H1 (cell line): ENCODE measurements at regions not wholly inside any gene's neighbourhood (a gene's known extent, or its start where the extent isn't known, plus 50 kb on each side); places are given as distances from the start of the nearest gene placed in this dataset.

Experiments
- CTCF ChIA-PET: fragments of 300-600 bp; sonication (Branson Sonifier 250); formaldehyde crosslinking; loops from one replicate; lab custom pipeline; 2021; ENCODE audit not compliant: partially characterized antibody; lab: Charles Lee
- POLR2A ChIA-PET: fragments of 300-600 bp; sonication (Branson Sonifier 250); formaldehyde crosslinking; loops from one replicate; lab custom pipeline; 2021; ENCODE audit warnings: inconsistent platforms; ENCODE audit not compliant: partially characterized antibody; lab: Charles Lee
- DNase-seq, 2 experiments: peaks; one replicate each; pipeline versions ENCODE4 v3.0.0 to v3.0.0-alpha.2; 2010 to 2022; ENCODE audit warnings: low spot score in 2 of 2, low read depth in 1 of 2, mixed read lengths in 1 of 2
- FAIRE-seq: peaks from 2 replicates; lab custom pipeline; 2011; peaks lifted over from hg19 to GRCh38; lab: Jason Lieb, UNC
- H2AFZ ChIP-seq: 2 replicates; pipeline ENCODE4 v1.8.1; 2012; ENCODE audit warnings: low read length, inconsistent platforms
- H2AK5ac ChIP-seq: 2 replicates; pipeline ENCODE4 v1.6.1; 2013; ENCODE audit warnings: low read depth, low read length
- H2BK120ac ChIP-seq: replicated peaks from 2 replicates; pipeline ENCODE3; 2013; ENCODE audit warnings: low read depth, low read length, inconsistent platforms
- H2BK12ac ChIP-seq: 2 replicates; pipeline ENCODE4 v1.6.1; 2013; ENCODE audit warnings: low read depth, low read length
- H2BK15ac ChIP-seq: 2 replicates; pipeline ENCODE4 v1.6.1; 2013; ENCODE audit warnings: low read length
- H2BK20ac ChIP-seq: 2 replicates; pipeline ENCODE4 v1.6.1; 2013; ENCODE audit warnings: low read length
- H2BK5ac ChIP-seq: 2 replicates; pipeline ENCODE4 v1.6.1; 2013; ENCODE audit warnings: low read depth, low read length
- H3K14ac ChIP-seq: 2 replicates; pipeline ENCODE4 v1.6.1; 2013; ENCODE audit warnings: inconsistent platforms; ENCODE audit not compliant: insufficient read length
- H3K18ac ChIP-seq: 2 replicates; pipeline ENCODE4 v1.6.1; 2013; ENCODE audit warnings: low read length; ENCODE audit errors: extremely low read depth
- H3K23ac ChIP-seq: 2 replicates; pipeline ENCODE4 v1.6.1; 2013; ENCODE audit warnings: inconsistent platforms; ENCODE audit not compliant: insufficient read length
- H3K23me2 ChIP-seq: 2 replicates; pipeline ENCODE4 v1.6.1; 2013; ENCODE audit warnings: low read depth, low read length
- H3K27ac ChIP-seq: 2 replicates; pipeline ENCODE4 v1.6.1; 2011; ENCODE audit warnings: low read depth, low read length, inconsistent platforms
- H3K27me3 ChIP-seq, 4 experiments: replicated peaks in 1 of 4; 1 replicate in 1 of 4; 2 replicates in 3 of 4; pipeline versions ENCODE4 v1.6.1 to v1.8.1; 2011 to 2013; ENCODE audit warnings: low read length in 3 of 4, mild to moderate bottlenecking in 3 of 4, inconsistent platforms in 2 of 4, mixed read lengths in 2 of 4, moderate library complexity in 1 of 4; ENCODE audit not compliant: control insufficient read depth in 3 of 4, insufficient read depth in 3 of 4; ENCODE audit errors: extremely low read depth in 1 of 4
- H3K36me3 ChIP-seq, 4 experiments: 2 replicates each; pipeline versions ENCODE4 v1.6.1 to v1.8.1; 2011 to 2013; ENCODE audit warnings: mild to moderate bottlenecking in 4 of 4, low read length in 3 of 4, moderate library complexity in 2 of 4, control low read depth in 1 of 4, inconsistent platforms in 1 of 4; ENCODE audit not compliant: insufficient read depth in 4 of 4, control insufficient read depth in 2 of 4
- H3K4ac ChIP-seq: replicated peaks from 2 replicates; pipeline ENCODE3; 2013; ENCODE audit warnings: low read length, low read depth, mixed read lengths, inconsistent platforms; ENCODE audit not compliant: insufficient read length
- H3K4me1 ChIP-seq, 4 experiments: replicated peaks in 1 of 4; 1 replicate in 1 of 4; 2 replicates in 3 of 4; pipeline versions ENCODE4 v1.6.1 to v1.8.1; 2011 to 2013; ENCODE audit warnings: low read length in 3 of 4, inconsistent platforms in 2 of 4, mixed read lengths in 1 of 4; ENCODE audit not compliant: insufficient read depth in 4 of 4, control insufficient read depth in 3 of 4
- H3K4me2 ChIP-seq, 2 experiments: 2 replicates each; pipeline versions ENCODE4 v1.6.1 to v1.8.1; 2011 to 2013; ENCODE audit warnings: low read depth in 2 of 2, low read length in 2 of 2, control low read depth in 1 of 2, inconsistent platforms in 1 of 2, mild to moderate bottlenecking in 1 of 2; ENCODE audit not compliant: insufficient read depth in 1 of 2
- H3K4me3 ChIP-seq, 4 experiments: fragments of 200-600, 300-600 bp in 1 of 4; sonication (generic), shearing (Covaris generic), sonication (Bioruptor Twin) in 1 of 4; 2 replicates each; pipeline versions ENCODE4 v1.5.1 to v1.8.1; 2011 to 2016; ENCODE audit warnings: low read length in 4 of 4, low read depth in 3 of 4, control low read depth in 2 of 4, inconsistent platforms in 2 of 4, mild to moderate bottlenecking in 2 of 4, mixed read lengths in 1 of 4, moderate library complexity in 1 of 4; ENCODE audit not compliant: insufficient read depth in 2 of 4; ENCODE audit errors: extremely low read depth in 1 of 4
- H3K56ac ChIP-seq: replicated peaks from 2 replicates; pipeline ENCODE3; 2013; ENCODE audit warnings: low read depth, mild to moderate bottlenecking, mixed read lengths, low read length, inconsistent platforms; ENCODE audit not compliant: insufficient read length
- H3K79me1 ChIP-seq: 2 replicates; pipeline ENCODE4 v1.6.1; 2013; ENCODE audit warnings: low read depth, low read length, control low read depth
- H3K79me2 ChIP-seq, 2 experiments: 2 replicates each; pipeline versions ENCODE4 v1.6.1 to v1.8.1; 2012 to 2013; ENCODE audit warnings: low read length in 2 of 2, mild to moderate bottlenecking in 2 of 2, inconsistent platforms in 1 of 2; ENCODE audit not compliant: insufficient read depth in 2 of 2, control insufficient read depth in 1 of 2
- H3K9ac ChIP-seq, 4 experiments: replicated peaks in 1 of 4; 1 replicate in 1 of 4; 2 replicates in 3 of 4; pipeline versions ENCODE4 v1.6.1 to v1.8.1; 2011 to 2013; ENCODE audit warnings: low read depth in 3 of 4, low read length in 3 of 4, control low read depth in 2 of 4, mild to moderate bottlenecking in 2 of 4, moderate library complexity in 2 of 4, inconsistent platforms in 1 of 4; ENCODE audit errors: extremely low read depth in 1 of 4
- H3K9me3 ChIP-seq, 2 experiments: 2 replicates each; pipeline versions ENCODE4 v1.6.1 to v1.8.1; 2012 to 2013; ENCODE audit warnings: mild to moderate bottlenecking in 2 of 2, moderate library complexity in 2 of 2, control low read depth in 1 of 2, inconsistent platforms in 1 of 2, low read depth in 1 of 2, low read length in 1 of 2, mixed read lengths in 1 of 2; ENCODE audit not compliant: insufficient read depth in 2 of 2
- H4K20me1 ChIP-seq, 2 experiments: replicated peaks in 1 of 2; 2 replicates each; pipeline versions ENCODE3 to v1.8.1; 2011 to 2013; ENCODE audit warnings: inconsistent platforms in 2 of 2, low read length in 2 of 2, mild to moderate bottlenecking in 1 of 2; ENCODE audit not compliant: insufficient read depth in 2 of 2, control insufficient read depth in 1 of 2
- H4K5ac ChIP-seq: 2 replicates; pipeline ENCODE4 v1.6.1; 2013; ENCODE audit warnings: low read length, low read depth, mixed read lengths, inconsistent platforms; ENCODE audit not compliant: insufficient read length
- H4K8ac ChIP-seq: 2 replicates; pipeline ENCODE4 v1.8.0; 2013; ENCODE audit warnings: mild to moderate bottlenecking, moderate library complexity, low read length, inconsistent platforms; ENCODE audit not compliant: insufficient read depth; ENCODE audit errors: extremely low read depth
- H4K91ac ChIP-seq: replicated peaks from 2 replicates; pipeline ENCODE3; 2013; ENCODE audit warnings: low read length, mixed read lengths, inconsistent platforms; ENCODE audit not compliant: insufficient read length
- ASH2L ChIP-seq: fragments of 200-600, 300-600 bp; sonication (generic); IDR thresholded peaks from one replicate; pipeline ENCODE4 v1.7.1; 2017; ENCODE audit warnings: low read length
- CBX8 ChIP-seq: fragments of 300-800, 300-1000 bp; sonication (generic); IDR thresholded peaks from 2 replicates; pipeline ENCODE4 v1.7.1; 2016; ENCODE audit warnings: low read depth, low read length, borderline replicate concordance
- CHD1 ChIP-seq: IDR thresholded peaks from 2 replicates; pipeline ENCODE4 v1.6.1; 2012; ENCODE audit warnings: low read depth, low read length, improper control_type of control experiment
- CTBP2 ChIP-seq: IDR thresholded peaks from 2 replicates; pipeline ENCODE4 v1.7.0; 2011; ENCODE audit warnings: borderline replicate concordance, mild to moderate bottlenecking, moderate library complexity, mixed read lengths, low read length; ENCODE audit not compliant: insufficient read depth, insufficient read length
- EZH2 ChIP-seq: fragments of 200-600 bp; sonication (generic); IDR thresholded peaks from 2 replicates; pipeline ENCODE4 v1.7.1; 2012; ENCODE audit warnings: low read depth, mild to moderate bottlenecking, moderate library complexity, low read length, inconsistent platforms; ENCODE audit not compliant: severe bottlenecking
- FOSL1 ChIP-seq: IDR thresholded peaks from 2 replicates; pipeline ENCODE4 v1.6.1; 2011; ENCODE audit warnings: mild to moderate bottlenecking, low read depth, low read length, moderate library complexity; ENCODE audit not compliant: insufficient read depth
- HDAC2 ChIP-seq, 2 experiments: fragments of 300-600 bp in 1 of 2; sonication (generic) in 1 of 2; IDR thresholded peaks; 2 replicates each; pipeline ENCODE4 v1.6.1; 2011 to 2012; ENCODE audit warnings: low read depth in 2 of 2, low read length in 2 of 2, mild to moderate bottlenecking in 2 of 2, moderate library complexity in 2 of 2, borderline replicate concordance in 1 of 2, inconsistent platforms in 1 of 2
- JUND ChIP-seq: IDR thresholded peaks from 2 replicates; pipeline ENCODE4 v1.6.1; 2011; ENCODE audit warnings: mild to moderate bottlenecking, improper control_type of control experiment, low read length
- NRF1 ChIP-seq: IDR thresholded peaks from 2 replicates; pipeline ENCODE4 v1.6.1; 2011; ENCODE audit warnings: mild to moderate bottlenecking, low read depth, low read length, improper control_type of control experiment
- POLR2AphosphoS5 ChIP-seq: IDR thresholded peaks from 2 replicates; pipeline ENCODE4 v1.6.1; 2011; ENCODE audit warnings: low read depth, low read length
- RBBP5 ChIP-seq: IDR thresholded peaks from 2 replicates; pipeline ENCODE4 v1.7.1; 2012; ENCODE audit warnings: low read depth, mild to moderate bottlenecking, inconsistent platforms, low read length, moderate library complexity, borderline replicate concordance
- RFX5 ChIP-seq: IDR thresholded peaks from 2 replicates; pipeline ENCODE4 v1.6.1; 2011; ENCODE audit warnings: low read depth, low read length, improper control_type of control experiment, borderline replicate concordance
- SAP30 ChIP-seq: fragments of 300-600 bp; sonication (generic); IDR thresholded peaks from 2 replicates; pipeline ENCODE4 v1.7.1; 2012; ENCODE audit warnings: low read length, moderate library complexity, mild to moderate bottlenecking, inconsistent platforms; ENCODE audit not compliant: insufficient read depth, insufficient replicate concordance
- SP1 ChIP-seq: IDR thresholded peaks from 2 replicates; pipeline ENCODE4 v1.6.1; 2011; ENCODE audit warnings: low read depth, low read length
- SP4 ChIP-seq: IDR thresholded peaks from 2 replicates; pipeline ENCODE4 v1.6.1; 2012; ENCODE audit warnings: low read length, inconsistent platforms
- SRF ChIP-seq: IDR thresholded peaks from 2 replicates; pipeline ENCODE4 v1.6.1; 2011; ENCODE audit warnings: mild to moderate bottlenecking, low read depth, low read length, moderate library complexity
- WGBS, 2 experiments: shearing (Covaris generic) in 1 of 2; methylation state at CpG; one replicate each; pipeline versions ENCODE4 v1.1.6 to v1.1.7; 2013 to 2015; ENCODE audit warnings: low lambda C conversion rate in 2 of 2, mixed read lengths in 2 of 2, inconsistent platforms in 1 of 2, low coverage in 1 of 2, missing lambda C conversion rate in 1 of 2; ENCODE audit not compliant: insufficient replicate concordance in 2 of 2, insufficient coverage in 1 of 2, insufficient read length in 1 of 2; ENCODE audit errors: extremely low coverage in 1 of 2, missing lambda C conversion rate in 1 of 2; 5-methylcytosine and 5-hydroxymethylcytosine counted together

- ChIA-PET POLR2A (no interaction called here), CTCF (interaction anchor here (0.9 to 2.9 kb wide), 22 partner anchors 11 to 386 kb away, joined by 3 to 16 read pairs (median 4); no protein-coding TSS in a partner anchor)
- no peak overlapping the region for H2BK12ac ChIP-seq
- no peaks in the 10 kb centered on the region for H3K79me2 ChIP-seq
- no peak overlapping the region for H3K4ac ChIP-seq
- no peak overlapping the region for H2BK15ac ChIP-seq
- no peak overlapping the region for H3K4me2 ChIP-seq
- H2AFZ ChIP-seq = no peak overlapping the region
- no peaks in the 10 kb centered on the region for H3K4me1 ChIP-seq
- H2AK5ac ChIP-seq = no peak overlapping the region
- no peak overlapping the region for H4K5ac ChIP-seq
- no peaks in the 10 kb centered on the region for H3K27me3 ChIP-seq
- FAIRE-seq = no peak
- no peak overlapping the region for H4K8ac ChIP-seq
- H3K23ac ChIP-seq = no peak overlapping the region
- no peaks in the 10 kb centered on the region for H3K23me2 ChIP-seq
- no peak overlapping the region for H3K4me3 ChIP-seq
- H3K14ac ChIP-seq = no peak overlapping the region
- H2BK120ac ChIP-seq = no peak overlapping the region
- H4K20me1 ChIP-seq = no peaks in the 10 kb centered on the region
- H3K27ac ChIP-seq = no peak overlapping the region
- no peak overlapping the region for H3K56ac ChIP-seq
- 84% methylated on average over 3 of the region's 3 CpGs; no CpG with 5 or more reads in 1 of the 2 experiments for WGBS, 2 experiments
- H3K79me1 ChIP-seq = no peaks in the 10 kb centered on the region
- no peaks in the 10 kb centered on the region for H3K36me3 ChIP-seq
- H2BK20ac ChIP-seq = no peak overlapping the region
- H2BK5ac ChIP-seq = no peak overlapping the region
- no peaks in the 10 kb centered on the region for H3K9me3 ChIP-seq
- DNase-seq = no peak
- H3K9ac ChIP-seq = no peak overlapping the region
- no peak overlapping the region for H3K18ac ChIP-seq
- no peak overlapping the region for H4K91ac ChIP-seq
- no peak for TF ChIP-seq SRF
- TF ChIP-seq POLR2AphosphoS5 = no peak
- TF ChIP-seq CBX8 = no peak
- no peak for TF ChIP-seq RBBP5
- no peak for TF ChIP-seq FOSL1
- TF ChIP-seq RFX5 = no peak
- TF ChIP-seq EZH2 = no peak
- no peak for TF ChIP-seq HDAC2 (IDR thresholded peaks at IDR 0.05; ENCODE audit: borderline replicate concordance in 1 of 2, low read depth in 2 of 2, low read length in 2 of 2)
- no peak for TF ChIP-seq SP1
- TF ChIP-seq CTBP2 = no peak
- TF ChIP-seq CHD1 = no peak
- TF ChIP-seq SAP30 = no peak
- TF ChIP-seq NRF1 = no peak
- no peak for TF ChIP-seq ASH2L
- TF ChIP-seq SP4 = no peak
- TF ChIP-seq JUND = no peak
Measured at GRCh38 chr4:175954685-175955084, 111.0 kb upstream of the WDR17 start.
